HepG2 (cell line): ENCODE measurements at regions not wholly inside any gene's neighbourhood (a gene's known extent, or its start where the extent isn't known, plus 50 kb on each side); places are given as distances from the start of the nearest gene placed in this dataset.

Experiments used
- AKNA ChIP-seq: sonication (generic); formaldehyde crosslinking; IDR thresholded peaks from 2 replicates; pipeline ENCODE4 v1.4.0; 2020; ENCODE audit warnings: missing genetic modification reagents, borderline replicate concordance
- ETV5 ChIP-seq: IDR thresholded peaks from 2 replicates; pipeline ENCODE4 v1.6.1; 2018; ENCODE audit warnings: missing biosample characterization, missing genetic modification reagents, inconsistent platforms, borderline replicate concordance
- HNF4A ChIP-seq: sonication (generic); formaldehyde crosslinking; IDR thresholded peaks from 2 replicates; pipeline ENCODE4 v1.4.0; 2020; ENCODE audit warnings: missing genetic modification reagents
- IKZF5 ChIP-seq: IDR thresholded peaks from 2 replicates; pipeline ENCODE4 v1.6.1; 2018; ENCODE audit warnings: missing genetic modification reagents, mild to moderate bottlenecking, missing compliant biosample characterization
- KDM1A ChIP-seq: IDR thresholded peaks from 2 replicates; pipeline ENCODE4 v1.6.1; 2016; ENCODE audit warnings: missing compliant biosample characterization
- KDM4B ChIP-seq: sonication (generic); formaldehyde crosslinking; IDR thresholded peaks from 2 replicates; pipeline ENCODE4 v1.4.0; 2020; ENCODE audit warnings: missing genetic modification reagents
- LCORL ChIP-seq, 2 experiments: fragments of 450-650 bp in 1 of 2; sonication (generic) in 1 of 2; formaldehyde crosslinking in 1 of 2; IDR thresholded peaks; 2 replicates each; pipeline versions ENCODE4 v1.5.0 to v1.6.1; 2017 to 2020; ENCODE audit warnings: antibody characterized with exemption in 1 of 2, missing genetic modification reagents in 1 of 2
- NR2F2 ChIP-seq: IDR thresholded peaks from 2 replicates; pipeline ENCODE4 v1.6.1; 2012; ENCODE audit warnings: low read depth, inconsistent platforms, borderline replicate concordance
- PAXIP1 ChIP-seq: sonication (generic); formaldehyde crosslinking; conservative IDR thresholded peaks from 2 replicates; pipeline ENCODE4 v1.4.0; 2020; ENCODE audit warnings: mild to moderate bottlenecking, missing genetic modification reagents, moderate library complexity
- RARA ChIP-seq: IDR thresholded peaks from 2 replicates; pipeline ENCODE4 v1.6.1; 2016; ENCODE audit warnings: missing genetic modification reagents, missing compliant biosample characterization
- SMC3 ChIP-seq: IDR thresholded peaks from 2 replicates; pipeline ENCODE4 v1.6.1; 2011; ENCODE audit warnings: low read length, improper control_type of control experiment
- SOX13 ChIP-seq, 3 experiments: fragments of 450-650 bp in 1 of 3; sonication (generic) in 1 of 3; formaldehyde crosslinking in 1 of 3; IDR thresholded peaks in 2 of 3; conservative IDR thresholded peaks in 1 of 3; 2 replicates each; pipeline versions ENCODE4 v1.5.0 to v1.6.1; 2016 to 2020; ENCODE audit warnings: antibody characterized with exemption in 1 of 3, mild to moderate bottlenecking in 1 of 3, missing compliant biosample characterization in 1 of 3, missing genetic modification reagents in 1 of 3, moderate library complexity in 1 of 3
- TFDP1 ChIP-seq: IDR thresholded peaks from 2 replicates; pipeline ENCODE4 v1.6.1; 2016; ENCODE audit warnings: missing compliant biosample characterization, missing genetic modification reagents, borderline replicate concordance
- ZBTB38 ChIP-seq: sonication (generic); formaldehyde crosslinking; IDR thresholded peaks from 2 replicates; pipeline ENCODE4 v1.5.1; 2020; ENCODE audit warnings: mild to moderate bottlenecking, missing genetic modification reagents
- ZNF605 ChIP-seq: sonication (generic); formaldehyde crosslinking; IDR thresholded peaks from 2 replicates; pipeline ENCODE4 v1.8.0; 2022; ENCODE audit warnings: mild to moderate bottlenecking, missing genetic modification reagents
- ZNF878 ChIP-seq: sonication (generic); formaldehyde crosslinking; IDR thresholded peaks from 2 replicates; pipeline ENCODE4 v1.8.1; 2023; ENCODE audit warnings: mild to moderate bottlenecking, missing genetic modification reagents, moderate library complexity

- no peak for TF ChIP-seq AKNA (CRISPR knock-in tag)
- peak; percentile 60; the same call in 1 of the 2 replicates for TF ChIP-seq ZNF878 (CRISPR knock-in tag)
- no peak for TF ChIP-seq SOX13 (IDR thresholded peaks at IDR 0.05)
- TF ChIP-seq SOX13 (CRISPR knock-in tag; conservative IDR thresholded peaks at IDR 0.05 in 1 of 2, IDR thresholded peaks at IDR 0.05 in 1 of 2) = peak in 1 of 2 experiments; percentile 83; a peak in 2 of 4 replicates
- TF ChIP-seq HNF4A (CRISPR knock-in tag) = peak; percentile 87
- TF ChIP-seq KDM4B = no peak
- peak; percentile 74 for TF ChIP-seq ZBTB38 (CRISPR knock-in tag)
- 0 out of 2 replicates have a peak, but pooled peaks have one; percentile 52 for TF ChIP-seq ZNF605 (CRISPR knock-in tag)
- TF ChIP-seq LCORL (IDR thresholded peaks at IDR 0.05) = no peak
- TF ChIP-seq LCORL (CRISPR knock-in tag; IDR thresholded peaks at IDR 0.05) = peak; percentile 47
- TF ChIP-seq RARA (CRISPR knock-in tag) = peak; percentile 96
- TF ChIP-seq SMC3 = peak; percentile 37
- peak; percentile 95 for TF ChIP-seq ETV5 (CRISPR knock-in tag)
- peak; percentile 94 for TF ChIP-seq PAXIP1
- peak; percentile 21; the same call in 1 of the 2 replicates for TF ChIP-seq KDM1A (CRISPR knock-in tag)
- peak; percentile 80 for TF ChIP-seq NR2F2
- TF ChIP-seq TFDP1 = peak; percentile 64; the same call in 1 of the 2 replicates
- peak; percentile 69; the same call in 1 of the 2 replicates for TF ChIP-seq IKZF5 (CRISPR knock-in tag)
Measured at GRCh38 chrX:88604433-88605221, 142.4 kb upstream of the CPXCR1 start (continued).
